Activated CD4-positive, alpha-beta memory T cell treated with anti-CD3 and anti-CD28 coated beads for 36 hours (primary cell): ENCODE measurements at regions not wholly inside any gene's neighbourhood (a gene's known extent, or its start where the extent isn't known, plus 50 kb on each side); places are given as distances from the start of the nearest gene placed in this dataset.

ENCODE experiments used
- CTCF ChIA-PET: fragments of 350-600 bp; sonication (Branson Sonifier 250); formaldehyde crosslinking; loops from one replicate; lab custom pipeline; 2021; ENCODE audit warnings: antibody characterized with exemption, inconsistent platforms; lab: Charles Lee
- POLR2A ChIA-PET: fragments of 350-600 bp; sonication (Branson Sonifier 250); formaldehyde crosslinking; loops from one replicate; lab custom pipeline; 2021; ENCODE audit warnings: antibody characterized with exemption; lab: Charles Lee
- DNase-seq: peaks from one replicate; pipeline ENCODE4 v3.0.0-alpha.2; 2020
- H3K27ac Mint-ChIP-seq: one replicate; pipeline ENCODE4 v1.8.0; 2021; ENCODE audit warnings: mixed read lengths
- H3K27me3 Mint-ChIP-seq: one replicate; pipeline ENCODE4 v1.8.0; 2021; ENCODE audit warnings: mixed read lengths
- H3K36me3 Mint-ChIP-seq: one replicate; pipeline ENCODE4 v1.8.0; 2021; ENCODE audit warnings: mixed read lengths
- H3K4me1 Mint-ChIP-seq: one replicate; pipeline ENCODE4 v1.8.0; 2021; ENCODE audit warnings: low read depth, mixed read lengths
- H3K4me3 Mint-ChIP-seq: one replicate; pipeline ENCODE4 v1.8.0; 2021; ENCODE audit warnings: mild to moderate bottlenecking, mixed read lengths
- H3K9me3 Mint-ChIP-seq: one replicate; pipeline ENCODE4 v1.8.0; 2021; ENCODE audit warnings: mixed read lengths
- intact Hi-C: fragments of 100-400 bp; cut with micrococcal nuclease; formaldehyde crosslinking; loops from one replicate; pipeline ENCODE4 v1.15.1; 2023

DNA sequence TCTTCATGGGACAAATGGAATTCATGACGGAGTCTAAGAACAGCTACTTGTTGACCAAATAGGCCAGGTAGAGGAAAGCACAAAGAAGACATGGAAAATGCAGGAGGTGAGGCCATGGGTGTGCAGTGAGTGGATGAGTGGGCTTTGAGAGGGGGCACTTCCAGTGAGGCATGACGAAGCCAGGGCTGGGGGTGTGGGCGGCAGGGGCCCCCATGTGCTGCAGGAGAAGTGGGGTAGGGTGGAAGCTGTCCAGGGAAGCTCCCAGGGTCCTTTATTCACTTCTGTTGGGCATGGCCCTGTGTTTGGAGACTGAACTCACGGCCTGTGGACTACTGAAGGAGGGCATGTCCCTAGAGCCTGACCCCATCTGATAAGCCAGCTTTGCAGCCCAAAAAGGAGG is 127.6 kb upstream of the SLC25A48 start:
- H3K27me3 Mint-ChIP-seq: no peaks in the 10 kb centered on the region
- no peak overlapping the region for H3K27ac Mint-ChIP-seq
- POLR2A ChIA-PET: no interaction called here
- H3K9me3 Mint-ChIP-seq: no peaks in the 10 kb centered on the region
- CTCF ChIA-PET: no interaction called here
- intact Hi-C loops: no loop called here
- H3K36me3 Mint-ChIP-seq: no peaks in the 10 kb centered on the region
- no peak for DNase-seq
- no peaks in the 10 kb centered on the region for H3K4me1 Mint-ChIP-seq
- H3K4me3 Mint-ChIP-seq: no peak overlapping the region

DNA sequence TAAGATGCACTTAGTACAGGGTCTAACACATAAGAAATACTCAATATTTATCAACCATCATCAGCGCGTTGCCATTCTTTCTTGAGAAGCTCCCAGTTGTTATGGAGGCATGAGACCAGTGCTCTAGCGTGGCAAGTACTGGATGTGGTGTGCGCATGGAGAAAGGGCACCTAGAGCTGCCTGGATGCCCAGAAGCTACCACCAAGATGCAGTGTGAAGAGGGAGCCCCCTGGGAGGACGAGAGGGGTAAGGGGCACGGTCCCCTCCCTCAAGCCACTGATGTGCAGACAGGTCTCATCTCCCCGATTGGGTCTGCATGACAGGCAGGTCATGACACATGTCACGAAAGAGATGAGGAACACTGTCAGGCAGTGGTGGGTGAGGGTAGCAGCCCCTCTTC is 127.7 kb upstream of the CXCL14 start:
- ChIA-PET CTCF (no interaction called here), POLR2A (no interaction called here)
- Mint-ChIP-seq H3K27me3 (no peaks in the 10 kb centered on the region), H3K27ac (no peak overlapping the region), H3K36me3 (no peaks in the 10 kb centered on the region), H3K9me3 (no peaks in the 10 kb centered on the region), H3K4me3 (no peak overlapping the region), H3K4me1 (no peaks in the 10 kb centered on the region)
- intact Hi-C loops: no loop called here
- DNase-seq: no peak

DNA sequence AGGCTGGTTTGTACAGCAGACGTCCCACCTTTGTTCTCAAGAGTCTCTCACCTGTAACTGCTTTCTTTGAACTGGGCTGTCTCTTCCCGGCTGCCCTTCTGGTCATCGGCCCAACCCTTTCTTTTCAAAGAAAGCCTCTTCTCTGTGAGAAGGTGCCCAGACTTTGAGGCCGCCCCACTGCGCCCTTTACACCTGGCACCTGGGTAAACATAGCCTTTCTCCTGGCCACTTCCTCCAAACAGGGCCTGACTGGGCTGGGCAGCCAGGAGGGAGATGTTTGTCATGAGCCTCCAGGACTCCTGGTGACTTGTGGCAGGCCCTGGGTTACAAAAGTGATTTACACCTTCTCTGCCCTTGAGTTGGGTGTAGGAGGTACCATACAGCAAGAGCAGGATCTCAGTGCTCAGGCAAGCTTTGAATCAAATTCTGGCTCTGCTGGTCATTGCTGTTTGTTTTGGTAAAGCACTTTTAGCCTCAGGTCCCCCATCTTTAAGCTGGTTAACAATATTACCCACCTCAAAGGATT is 127.2 kb upstream of the CXCL14 start:
- no peaks in the 10 kb centered on the region for H3K36me3 Mint-ChIP-seq
- no peaks in the 10 kb centered on the region for H3K4me1 Mint-ChIP-seq
- ChIA-PET POLR2A (no interaction called here), CTCF (no interaction called here)
- no peak overlapping the region for H3K27ac Mint-ChIP-seq
- no peaks in the 10 kb centered on the region for H3K9me3 Mint-ChIP-seq
- DNase-seq: no peak
- intact Hi-C loops: no loop called here
- H3K4me3 Mint-ChIP-seq: no peak overlapping the region
- H3K27me3 Mint-ChIP-seq: no peaks in the 10 kb centered on the region

DNA sequence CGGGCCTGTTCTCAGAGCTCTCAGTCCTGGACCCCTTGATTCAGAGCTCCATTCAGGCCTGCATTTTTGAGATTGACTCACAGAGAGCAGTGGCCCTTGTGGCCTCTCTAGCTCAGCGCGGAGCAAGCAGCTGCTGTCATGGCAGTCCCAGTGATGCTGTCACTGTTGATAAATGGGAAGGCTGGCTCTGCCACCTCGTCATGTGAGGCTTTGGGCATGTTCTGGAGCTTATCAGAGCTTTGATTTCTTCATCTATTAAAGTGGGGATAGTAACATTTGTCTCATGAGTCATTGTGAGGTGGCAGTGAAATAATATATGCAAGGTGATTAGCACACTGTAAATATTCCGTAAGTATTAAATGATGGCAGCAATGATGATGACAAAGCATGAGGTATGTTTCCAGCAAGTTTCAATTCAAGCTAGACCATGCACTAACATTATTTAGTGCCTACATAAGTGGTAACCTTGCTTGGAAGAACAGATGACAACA is 126.4 kb upstream of the CXCL14 start:
- H3K9me3 Mint-ChIP-seq: no peaks in the 10 kb centered on the region
- ChIA-PET CTCF (no interaction called here), POLR2A (no interaction called here)

DNA sequence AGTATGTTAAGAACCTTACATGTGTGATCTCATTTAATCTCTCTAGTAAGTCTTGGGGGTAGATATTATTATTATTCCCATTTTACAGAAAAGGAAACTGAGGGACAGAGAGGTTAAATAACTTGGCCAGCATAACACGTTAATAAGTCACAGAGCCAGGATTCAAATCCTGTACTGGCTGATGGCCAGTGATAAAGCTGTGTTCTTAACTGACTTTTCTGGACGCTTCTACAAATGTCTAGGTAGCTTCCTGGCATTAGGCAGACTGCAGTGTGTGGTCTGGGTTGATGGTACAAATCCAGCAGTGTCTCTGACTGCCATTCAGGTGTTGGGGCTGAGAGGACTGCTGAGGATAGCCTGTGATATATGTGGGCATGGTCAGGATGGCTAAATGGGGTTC is 125.8 kb upstream of the CXCL14 start:
- ChIA-PET CTCF (no interaction called here), POLR2A (no interaction called here)
- Mint-ChIP-seq H3K9me3 (no peaks in the 10 kb centered on the region), H3K36me3 (no peaks in the 10 kb centered on the region), H3K4me1 (no peaks in the 10 kb centered on the region), H3K27ac (no peak overlapping the region), H3K27me3 (no peaks in the 10 kb centered on the region), H3K4me3 (no peak overlapping the region)
- DNase-seq: no peak
- intact Hi-C loops: no loop called here

More for the DNA sequence above, 126.4 kb upstream of the CXCL14 start:
- DNase-seq: no peak
- H3K4me3 Mint-ChIP-seq: no peak overlapping the region
- H3K27me3 Mint-ChIP-seq: no peaks in the 10 kb centered on the region
- H3K4me1 Mint-ChIP-seq: no peaks in the 10 kb centered on the region
- intact Hi-C loops: no loop called here
- no peak overlapping the region for H3K27ac Mint-ChIP-seq
- no peaks in the 10 kb centered on the region for H3K36me3 Mint-ChIP-seq

DNA sequence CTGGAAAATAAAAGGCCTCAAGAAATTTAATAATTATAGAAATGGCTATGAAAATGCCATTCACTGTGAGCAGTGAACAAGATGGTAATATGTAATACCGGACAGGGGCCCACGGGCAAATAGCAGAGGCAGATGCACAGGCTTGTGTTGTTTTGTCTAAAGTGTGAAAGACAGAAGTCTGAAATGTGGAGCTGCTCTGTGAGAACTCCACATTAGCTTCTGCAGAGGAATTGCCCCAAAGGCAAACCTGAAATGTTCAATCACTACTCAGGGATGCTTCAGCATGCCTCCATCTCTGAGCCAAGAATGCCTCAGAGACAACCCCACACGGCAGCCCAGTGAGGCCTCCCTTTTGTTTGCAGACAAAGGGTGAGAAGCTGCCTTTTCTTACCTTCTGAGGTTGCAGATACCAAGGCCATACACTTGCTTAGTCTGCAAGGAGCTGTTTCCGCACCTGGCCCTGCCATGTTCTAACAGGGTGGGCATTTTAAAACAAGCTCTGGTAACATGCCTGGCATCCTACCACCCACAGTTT is 124.3 kb upstream of the CXCL14 start:
- POLR2A ChIA-PET: no interaction called here
- CTCF ChIA-PET: no interaction called here
- intact Hi-C loops: no loop called here
- no peak overlapping the region for H3K27ac Mint-ChIP-seq
- no peak for DNase-seq
- no peaks in the 10 kb centered on the region for H3K27me3 Mint-ChIP-seq
- H3K4me1 Mint-ChIP-seq: no peaks in the 10 kb centered on the region
- H3K4me3 Mint-ChIP-seq: no peak overlapping the region
- H3K36me3 Mint-ChIP-seq: no peaks in the 10 kb centered on the region
- H3K9me3 Mint-ChIP-seq: no peaks in the 10 kb centered on the region

DNA sequence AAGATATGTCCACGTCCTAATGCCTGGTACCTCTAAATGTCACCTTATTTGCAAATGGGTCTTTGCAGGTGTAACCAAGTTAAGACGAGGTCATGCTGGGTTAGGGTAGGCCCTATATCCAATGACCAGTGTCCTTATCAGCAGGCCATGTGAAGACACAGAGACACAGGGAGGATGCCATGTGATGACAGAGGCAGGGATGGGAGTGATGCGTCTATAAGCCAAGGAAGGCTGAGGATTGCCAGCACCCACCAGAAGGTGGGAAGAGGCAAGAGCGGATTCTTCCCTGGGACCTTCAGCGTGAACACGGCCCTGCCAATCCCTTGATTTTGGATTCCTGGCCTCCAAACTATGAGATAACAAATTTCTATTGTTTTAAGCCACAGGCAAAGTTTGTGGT is 123.4 kb upstream of the CXCL14 start:
- no peak for DNase-seq
- Mint-ChIP-seq H3K4me3 (no peak overlapping the region), H3K27me3 (no peaks in the 10 kb centered on the region), H3K27ac (no peak overlapping the region), H3K9me3 (no peaks in the 10 kb centered on the region), H3K4me1 (no peaks in the 10 kb centered on the region), H3K36me3 (no peaks in the 10 kb centered on the region)
- CTCF ChIA-PET: no interaction called here
- intact Hi-C loops: no loop called here
- POLR2A ChIA-PET: no interaction called here

DNA sequence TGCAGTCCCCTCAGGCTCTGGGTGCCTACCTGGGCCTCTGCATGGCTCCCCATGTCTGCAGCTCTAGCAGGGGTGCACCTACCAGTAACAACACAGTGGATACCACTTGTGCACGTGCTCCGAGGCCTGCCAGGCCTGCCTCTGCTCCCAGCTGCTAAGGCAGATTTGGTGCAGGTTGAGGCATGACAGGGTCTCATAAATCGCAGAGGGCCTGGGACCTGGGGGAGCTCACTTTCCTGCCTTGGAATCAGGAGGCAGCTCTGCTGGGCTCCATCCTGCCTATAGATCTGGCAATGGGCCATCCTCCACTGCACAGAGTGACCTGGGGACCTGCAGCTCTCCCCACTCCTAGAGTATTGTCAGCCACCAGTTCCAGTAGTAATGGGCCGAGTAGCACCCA is 121.9 kb upstream of the CXCL14 start:
- Mint-ChIP-seq H3K36me3 (no peaks in the 10 kb centered on the region), H3K4me3 (no peak overlapping the region), H3K27me3 (no peaks in the 10 kb centered on the region), H3K27ac (no peak overlapping the region), H3K4me1 (no peaks in the 10 kb centered on the region), H3K9me3 (no peaks in the 10 kb centered on the region)
- intact Hi-C loops: no loop called here
- no peak for DNase-seq
- POLR2A ChIA-PET: no interaction called here
- CTCF ChIA-PET: no interaction called here

DNA sequence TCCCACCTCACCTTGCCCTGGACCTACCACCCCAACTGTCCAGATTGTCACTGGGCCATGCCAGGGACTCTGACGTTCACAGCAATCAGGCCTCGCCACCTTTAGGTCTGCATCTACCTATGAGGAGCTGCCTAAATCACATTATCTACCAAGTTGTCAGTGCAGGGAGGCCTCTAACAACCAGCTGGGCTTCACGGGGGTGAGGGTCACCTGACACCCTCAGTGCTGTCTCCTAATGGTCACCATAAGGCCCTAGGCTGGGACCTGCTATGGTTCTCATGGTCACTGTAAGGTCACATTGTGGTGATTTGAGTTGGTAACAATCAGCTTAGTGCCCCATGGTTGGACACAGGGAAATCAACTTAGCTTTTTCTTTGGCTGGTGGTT is 119.2 kb upstream of the CXCL14 start:
- no peak overlapping the region for H3K4me3 Mint-ChIP-seq
- no peaks in the 10 kb centered on the region for H3K4me1 Mint-ChIP-seq
- H3K27me3 Mint-ChIP-seq: no peaks in the 10 kb centered on the region

DNA sequence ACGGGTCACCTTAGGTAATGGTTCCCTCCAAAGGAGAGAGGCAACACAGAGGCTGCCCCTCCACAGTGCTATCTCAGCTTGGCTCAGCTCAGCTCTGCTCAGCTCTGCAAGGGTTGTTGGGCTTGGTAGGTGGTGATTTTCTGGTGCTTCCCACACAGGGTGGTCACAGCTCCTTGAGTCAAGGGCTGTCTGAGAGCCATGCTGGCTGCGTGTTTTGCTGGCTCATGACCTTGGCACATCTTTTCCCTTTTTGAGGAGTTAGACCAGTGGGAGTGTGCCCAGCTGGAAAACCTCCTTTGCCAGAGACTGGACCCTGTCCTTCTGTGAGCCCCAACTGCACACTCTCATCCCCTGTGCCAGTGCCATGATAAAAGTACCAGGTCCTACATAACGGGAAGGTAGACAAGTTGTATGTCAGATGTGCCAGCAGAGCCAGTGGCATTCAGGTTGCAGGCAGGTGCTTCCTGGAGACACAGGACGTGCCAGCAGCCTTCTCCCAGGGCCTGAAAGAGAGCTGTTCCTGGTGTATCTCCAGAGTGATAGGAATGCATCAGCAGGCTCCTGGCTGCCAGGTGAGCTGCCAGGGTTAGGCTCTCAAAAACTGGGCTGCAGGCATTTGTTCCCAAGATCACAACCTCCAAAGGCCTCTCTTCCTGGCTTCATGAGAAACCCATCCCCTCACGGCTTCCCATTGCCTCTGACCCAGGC is 118.6 kb upstream of the CXCL14 start:
- H3K9me3 Mint-ChIP-seq: no peaks in the 10 kb centered on the region
- H3K4me3 Mint-ChIP-seq: no peak overlapping the region
- CTCF ChIA-PET: no interaction called here
- DNase-seq: no peak
- no peaks in the 10 kb centered on the region for H3K36me3 Mint-ChIP-seq
- POLR2A ChIA-PET: no interaction called here
- H3K4me1 Mint-ChIP-seq: no peaks in the 10 kb centered on the region
- no peak overlapping the region for H3K27ac Mint-ChIP-seq
- no peaks in the 10 kb centered on the region for H3K27me3 Mint-ChIP-seq
- intact Hi-C loops: no loop called here

More for the DNA sequence above, 119.2 kb upstream of the CXCL14 start:
- DNase-seq: no peak
- H3K27ac Mint-ChIP-seq: no peak overlapping the region
- intact Hi-C loops: no loop called here
- no peaks in the 10 kb centered on the region for H3K36me3 Mint-ChIP-seq
- POLR2A ChIA-PET: no interaction called here
- H3K9me3 Mint-ChIP-seq: no peaks in the 10 kb centered on the region
- CTCF ChIA-PET: no interaction called here

DNA sequence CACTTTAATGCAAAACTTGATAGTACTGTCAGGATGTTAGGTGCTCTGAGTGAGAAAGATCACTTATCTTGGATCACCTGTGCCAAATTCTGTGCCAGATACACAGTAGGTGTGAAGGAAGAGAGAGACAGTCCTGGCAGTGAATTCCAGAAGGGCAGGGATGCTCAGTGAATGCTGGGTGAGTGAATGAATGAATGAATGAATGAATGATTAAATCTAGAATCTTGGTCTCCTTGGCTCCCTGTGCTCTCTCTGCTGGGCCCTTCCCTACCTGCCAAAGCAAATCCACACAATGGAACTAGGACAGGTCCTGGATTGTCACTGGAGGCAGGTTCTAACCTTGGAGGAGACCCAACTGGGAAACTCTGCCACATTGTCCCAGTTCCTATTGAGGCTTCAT is 117.5 kb upstream of the CXCL14 start:
- intact Hi-C loops: no loop called here
- POLR2A ChIA-PET: no interaction called here
- Mint-ChIP-seq H3K36me3 (no peaks in the 10 kb centered on the region), H3K9me3 (no peaks in the 10 kb centered on the region), H3K27ac (no peak overlapping the region), H3K4me1 (no peaks in the 10 kb centered on the region), H3K4me3 (no peak overlapping the region), H3K27me3 (peaks cover 3% of the 10 kb centered on the region)
- DNase-seq: no peak
- CTCF ChIA-PET: no interaction called here

DNA sequence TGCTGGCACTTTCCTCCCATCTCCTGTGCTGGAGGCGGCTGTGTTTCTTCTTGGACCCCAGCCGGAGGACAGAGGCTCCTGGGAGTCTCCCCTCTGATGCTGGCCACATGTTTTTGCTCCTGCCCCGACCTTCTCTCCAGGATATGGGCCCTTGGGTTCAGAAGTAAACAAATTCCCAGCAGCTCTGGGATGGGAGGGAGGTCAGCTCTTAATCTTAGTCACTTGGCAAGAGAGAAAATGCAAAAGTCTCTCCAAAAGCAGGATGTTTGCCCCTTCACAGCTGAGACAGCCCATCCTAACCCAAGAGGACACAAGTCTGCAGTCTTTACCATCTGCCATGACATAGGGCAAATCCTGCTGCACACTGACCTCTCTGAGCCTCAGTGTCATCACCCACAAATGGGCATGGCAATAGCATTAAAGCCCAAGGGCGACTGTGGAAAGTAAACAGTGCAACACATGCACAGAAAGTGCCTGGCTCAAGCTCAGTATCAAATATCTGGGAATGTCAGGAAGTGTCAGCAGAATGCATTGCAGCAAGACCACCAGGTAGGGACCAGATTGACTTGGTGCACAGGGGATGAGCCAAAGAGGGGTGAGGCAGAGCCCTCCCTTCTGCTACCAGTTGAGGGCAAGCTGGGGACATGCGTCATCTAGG is 117.0 kb upstream of the CXCL14 start:
- no peaks in the 10 kb centered on the region for H3K36me3 Mint-ChIP-seq
- H3K27me3 Mint-ChIP-seq: peaks cover 6% of the 10 kb centered on the region
- no peak for DNase-seq
- H3K9me3 Mint-ChIP-seq: no peaks in the 10 kb centered on the region
- intact Hi-C loops: no loop called here
- H3K4me3 Mint-ChIP-seq: no peak overlapping the region
- ChIA-PET POLR2A (no interaction called here), CTCF (no interaction called here)
- H3K27ac Mint-ChIP-seq: no peak overlapping the region
- H3K4me1 Mint-ChIP-seq: no peaks in the 10 kb centered on the region

DNA sequence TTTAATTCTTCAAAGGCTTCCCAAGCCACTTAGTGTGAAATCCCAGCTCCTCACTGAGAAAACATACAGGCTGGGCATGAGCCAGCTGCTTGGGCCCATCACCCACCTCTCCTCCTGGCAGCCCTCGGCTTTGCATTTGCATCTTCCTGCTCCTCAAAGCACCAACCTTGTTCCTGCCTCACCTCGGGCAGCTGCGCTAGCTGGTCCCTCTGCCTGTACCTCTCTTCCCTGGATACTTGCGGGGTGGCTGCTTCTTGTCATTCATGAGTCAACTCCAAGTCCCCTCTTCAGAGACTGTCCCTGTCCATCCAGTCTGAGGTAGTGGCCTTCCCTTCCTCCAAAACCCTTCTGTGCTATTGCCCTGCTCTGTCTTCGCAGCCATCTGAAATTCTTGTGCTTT is 116.1 kb upstream of the CXCL14 start:
- Mint-ChIP-seq H3K4me3 (no peak overlapping the region), H3K27ac (no peak overlapping the region), H3K27me3 (peaks cover 12% of the 10 kb centered on the region), H3K9me3 (no peaks in the 10 kb centered on the region), H3K4me1 (no peaks in the 10 kb centered on the region), H3K36me3 (no peaks in the 10 kb centered on the region)
- intact Hi-C loops: no loop called here
- ChIA-PET POLR2A (no interaction called here), CTCF (no interaction called here)
- no peak for DNase-seq
